NCI-H2107 (cell line): ENCODE measurements at regions not wholly inside any gene's neighbourhood (a gene's known extent, or its start where the extent isn't known, plus 50 kb on each side); places are given as distances from the start of the nearest gene placed in this dataset.

Source experiments
- DNase-seq: peaks from one replicate; lab custom pipeline; 2025; lab: John Stamatoyannopoulos, UW

GRCh38 chr5:93107141-93107540 is 473.9 kb downstream of the NR2F1-AS1 start:
- DNase-seq = no peak

GRCh38 chr5:93101661-93102060 is 479.4 kb downstream of the NR2F1-AS1 start:
- no peak for DNase-seq

GRCh38 chr5:93100976-93101375 is 480.0 kb downstream of the NR2F1-AS1 start:
- no peak for DNase-seq

GRCh38 chr5:93100428-93100827 is 480.6 kb downstream of the NR2F1-AS1 start:
- DNase-seq = no peak

GRCh38 chr5:93099902-93100347 is 481.1 kb downstream of the NR2F1-AS1 start:
- no peak for DNase-seq

GRCh38 chr5:93096561-93096960 is 484.5 kb downstream of the NR2F1-AS1 start:
- no peak for DNase-seq

- DNase-seq = no peak
These were observed 488.5 kb downstream of the NR2F1-AS1 start for GRCh38 chr5:93092349-93093105.

GRCh38 chr5:93090698-93091097 is 490.3 kb downstream of the NR2F1-AS1 start:
- no peak for DNase-seq

GRCh38 chr5:93088592-93089389 is 492.2 kb downstream of the NR2F1-AS1 start:
- DNase-seq = no peak

GRCh38 chr5:93087326-93087725 is 493.7 kb downstream of the NR2F1-AS1 start:
- DNase-seq = no peak

- DNase-seq = no peak
These were observed 498.0 kb downstream of the NR2F1-AS1 start for GRCh38 chr5:93082981-93083380.

- no peak for DNase-seq
These were observed 502.0 kb downstream of the NR2F1-AS1 start for GRCh38 chr5:93079046-93079445.

- DNase-seq = no peak
These were observed 502.7 kb downstream of the NR2F1-AS1 start for GRCh38 chr5:93078082-93079038.

GRCh38 chr5:93076566-93076965 is 504.5 kb downstream of the NR2F1-AS1 start:
- DNase-seq = no peak

- no peak for DNase-seq
These were observed 504.9 kb downstream of the NR2F1-AS1 start for GRCh38 chr5:93076096-93076495.

GRCh38 chr5:93073547-93073946 is 507.5 kb downstream of the NR2F1-AS1 start:
- DNase-seq = no peak

GRCh38 chr5:93072831-93073459 is 508.1 kb downstream of the NR2F1-AS1 start:
- no peak for DNase-seq

GRCh38 chr5:93071710-93072109 is 509.3 kb downstream of the NR2F1-AS1 start:
- DNase-seq = no peak

GRCh38 chr5:93070938-93071337 is 510.1 kb downstream of the NR2F1-AS1 start:
- DNase-seq = no peak

GRCh38 chr5:93069276-93069675 is 511.7 kb downstream of the NR2F1-AS1 start:
- DNase-seq = no peak

- no peak for DNase-seq
These were observed 518.5 kb downstream of the NR2F1-AS1 start for GRCh38 chr5:93062548-93062947.

GRCh38 chr5:93058309-93058708 is 522.7 kb downstream of the NR2F1-AS1 start:
- no peak for DNase-seq
